IMR-90 (cell line): ENCODE measurements at regions not wholly inside any gene's neighbourhood (a gene's known extent, or its start where the extent isn't known, plus 50 kb on each side); places are given as distances from the start of the nearest gene placed in this dataset.

Experiments
- ATAC-seq: fragments of 200-7000 bp; cut with Tn5 transposase; 2 replicates; pipeline ENCODE4 v1.9.1; 2020; ENCODE audit warnings: low read depth, mild to moderate bottlenecking, moderate library complexity
- BruUV-seq: library from RNA; stranded (reverse); fragments of 400-500 nt; replicated peaks from 2 replicates; lab custom pipeline; 2021; lab: Mats Ljungman, UMichigan
- CTCF ChIA-PET: fragments of 300-600 bp; formaldehyde crosslinking; extraction: SDS; loops from one replicate; lab custom pipeline; 2021; ENCODE audit warnings: antibody characterized with exemption; lab: Yijun Ruan, JAX
- POLR2A ChIA-PET: fragments of 300-600 bp; sonication (Branson Sonifier 250); formaldehyde crosslinking; loops from one replicate; lab custom pipeline; 2022; ENCODE audit warnings: antibody characterized with exemption; ENCODE audit not compliant: unreplicated experiment; lab: Charles Lee
- DNase-seq: peaks from one replicate; pipeline ENCODE4 v3.0.0; 2013
- H2AFZ ChIP-seq: replicated peaks from 2 replicates; pipeline ENCODE3; 2013; ENCODE audit warnings: low read length, mild to moderate bottlenecking; ENCODE audit not compliant: poor library complexity
- H2AK5ac ChIP-seq: 2 replicates; pipeline ENCODE4 v1.6.1; 2013; ENCODE audit warnings: low read depth, low read length, inconsistent platforms
- H2AK9ac ChIP-seq: replicated peaks from 2 replicates; pipeline ENCODE3; 2013; ENCODE audit warnings: mild to moderate bottlenecking, low read depth, low read length, moderate library complexity; ENCODE audit not compliant: poor library complexity
- H2BK120ac ChIP-seq: 2 replicates; pipeline ENCODE4 v1.6.1; 2013; ENCODE audit warnings: low read depth, low read length, inconsistent platforms
- H2BK15ac ChIP-seq: 3 replicates; pipeline ENCODE4 v1.6.1; 2013; ENCODE audit warnings: low read depth, low read length, inconsistent platforms
- H2BK20ac ChIP-seq: 2 replicates; pipeline ENCODE4 v1.6.1; 2013; ENCODE audit warnings: low read depth, mild to moderate bottlenecking, inconsistent platforms, low read length, moderate library complexity
- H2BK5ac ChIP-seq: 2 replicates; pipeline ENCODE4 v1.6.1; 2013; ENCODE audit warnings: mild to moderate bottlenecking, low read depth, low read length, inconsistent platforms; ENCODE audit not compliant: poor library complexity, severe bottlenecking
- H3K14ac ChIP-seq: replicated peaks from 2 replicates; pipeline ENCODE4 v1.6.1; 2013; ENCODE audit warnings: low read depth, low read length, inconsistent platforms
- H3K18ac ChIP-seq: 2 replicates; pipeline ENCODE4 v1.6.1; 2013; ENCODE audit warnings: low read depth, low read length, control low read depth
- H3K23ac ChIP-seq: 2 replicates; pipeline ENCODE4 v1.6.1; 2013; ENCODE audit warnings: low read depth, low read length, inconsistent platforms
- H3K27ac ChIP-seq: 2 replicates; pipeline ENCODE4 v1.5.1; 2013; ENCODE audit warnings: mild to moderate bottlenecking, control low read depth, low read length; ENCODE audit not compliant: insufficient read depth
- H3K27me3 ChIP-seq: 2 replicates; pipeline ENCODE4 v1.6.1; 2013; ENCODE audit warnings: low read length; ENCODE audit not compliant: control insufficient read depth, insufficient read depth
- H3K36me3 ChIP-seq: 2 replicates; pipeline ENCODE4 v1.6.1; 2013; ENCODE audit warnings: low read length, mixed read lengths; ENCODE audit not compliant: control insufficient read depth, insufficient read depth
- H3K4ac ChIP-seq: 2 replicates; pipeline ENCODE4 v1.6.1; 2013; ENCODE audit warnings: low read depth, low read length, inconsistent platforms
- H3K4me1 ChIP-seq: 2 replicates; pipeline ENCODE4 v1.6.1; 2013; ENCODE audit warnings: low read length, mixed read lengths; ENCODE audit not compliant: control insufficient read depth, insufficient read depth
- H3K4me2 ChIP-seq: 2 replicates; pipeline ENCODE4 v1.6.1; 2013; ENCODE audit warnings: low read depth, mild to moderate bottlenecking, control low read depth, low read length, moderate library complexity
- H3K4me3 ChIP-seq: 2 replicates; pipeline ENCODE4 v1.5.1; 2013; ENCODE audit warnings: low read depth, mild to moderate bottlenecking, control low read depth, low read length, moderate library complexity; ENCODE audit not compliant: insufficient read depth
- H3K56ac ChIP-seq: 2 replicates; pipeline ENCODE4 v1.6.1; 2013; ENCODE audit warnings: low read length, inconsistent platforms; ENCODE audit not compliant: insufficient read depth; ENCODE audit errors: extremely low read depth
- H3K79me1 ChIP-seq, 2 experiments: 2 replicates each; pipeline ENCODE4 v1.6.1; 2013; ENCODE audit warnings: low read length in 2 of 2, inconsistent platforms in 1 of 2, low read depth in 1 of 2
- H3K9ac ChIP-seq: 2 replicates; pipeline ENCODE4 v1.6.1; 2013; ENCODE audit warnings: low read depth, low read length, control low read depth
- H3K9me1 ChIP-seq: 2 replicates; pipeline ENCODE4 v1.6.1; 2013; ENCODE audit warnings: low read length, inconsistent platforms; ENCODE audit not compliant: insufficient read depth
- H3K9me3 ChIP-seq: 2 replicates; pipeline ENCODE4 v1.6.1; 2013; ENCODE audit warnings: low read length; ENCODE audit not compliant: control insufficient read depth, insufficient read depth
- H4K20me1 ChIP-seq: 2 replicates; pipeline ENCODE4 v1.6.1; 2013; ENCODE audit warnings: low read length, inconsistent platforms; ENCODE audit not compliant: insufficient read depth
- H4K5ac ChIP-seq: 2 replicates; pipeline ENCODE4 v1.6.1; 2013; ENCODE audit warnings: mild to moderate bottlenecking, low read depth, low read length, control low read depth
- H4K8ac ChIP-seq, 2 experiments: 2 replicates each; pipeline ENCODE4 v1.6.1; 2013; ENCODE audit warnings: low read depth in 2 of 2, low read length in 2 of 2, control low read depth in 1 of 2, inconsistent platforms in 1 of 2
- H4K91ac ChIP-seq: 2 replicates; pipeline ENCODE4 v1.6.1; 2013; ENCODE audit warnings: low read depth, low read length, inconsistent platforms; ENCODE audit not compliant: insufficient read depth
- BHLHE40 ChIP-seq: fragments of 150-350 bp; IDR thresholded peaks from 2 replicates; pipeline ENCODE4 v1.6.1; 2016; ENCODE audit warnings: mild to moderate bottlenecking, low read depth, low read length
- CEBPB ChIP-seq: IDR thresholded peaks from 2 replicates; pipeline ENCODE4 v1.6.1; 2012; ENCODE audit warnings: low read depth, low read length, improper control_type of control experiment
- CHD1 ChIP-seq: IDR thresholded peaks from 2 replicates; pipeline ENCODE4 v1.6.1; 2012; ENCODE audit warnings: low read depth, low read length, improper control_type of control experiment
- ELK1 ChIP-seq: fragments of 150-350 bp; IDR thresholded peaks from 2 replicates; pipeline ENCODE4 v1.6.1; 2016; ENCODE audit warnings: low read depth, mild to moderate bottlenecking, low read length, moderate library complexity, borderline replicate concordance
- FOS ChIP-seq: fragments of 150-350 bp; IDR thresholded peaks from 2 replicates; pipeline ENCODE4 v1.6.1; 2016; ENCODE audit warnings: low read depth, low read length
- MAFK ChIP-seq: IDR thresholded peaks from 2 replicates; pipeline ENCODE4 v1.6.1; 2012; ENCODE audit warnings: low read depth, low read length, improper control_type of control experiment
- MAZ ChIP-seq: IDR thresholded peaks from 2 replicates; pipeline ENCODE4 v1.6.1; 2012; ENCODE audit warnings: low read depth, mild to moderate bottlenecking, low read length, improper control_type of control experiment, moderate library complexity, borderline replicate concordance
- MXI1 ChIP-seq: IDR thresholded peaks from 2 replicates; pipeline ENCODE4 v1.6.1; 2012; ENCODE audit warnings: low read depth, mild to moderate bottlenecking, low read length, moderate library complexity, borderline replicate concordance
- NFE2L2 ChIP-seq: fragments of 150-350 bp; IDR thresholded peaks from 2 replicates; pipeline ENCODE4 v1.6.1; 2016; ENCODE audit warnings: low read depth, mild to moderate bottlenecking, low read length
- POLR2A ChIP-seq: IDR thresholded peaks from 2 replicates; pipeline ENCODE4 v1.6.1; 2012; ENCODE audit warnings: mild to moderate bottlenecking, low read depth, low read length
- RAD21 ChIP-seq: IDR thresholded peaks from 2 replicates; pipeline ENCODE4 v1.6.1; 2012; ENCODE audit warnings: low read length, improper control_type of control experiment
- RCOR1 ChIP-seq: IDR thresholded peaks from 2 replicates; pipeline ENCODE4 v1.6.1; 2012; ENCODE audit warnings: mild to moderate bottlenecking, low read length, improper control_type of control experiment; ENCODE audit not compliant: insufficient replicate concordance
- RFX5 ChIP-seq: IDR thresholded peaks from 2 replicates; pipeline ENCODE4 v1.8.0; 2012; ENCODE audit warnings: low read depth, mild to moderate bottlenecking, low read length, moderate library complexity
- SMC3 ChIP-seq: fragments of 150-350 bp; IDR thresholded peaks from 2 replicates; pipeline ENCODE4 v1.6.1; 2016; ENCODE audit warnings: low read depth, mild to moderate bottlenecking, antibody characterized with exemption, low read length, moderate library complexity
- WGBS, 2 experiments: methylation state at CpG; one replicate each; pipeline versions ENCODE4 v1.1.5 to v1.1.7; 2013; ENCODE audit warnings: missing lambda C conversion rate in 2 of 2; ENCODE audit not compliant: insufficient read length in 1 of 2; ENCODE audit errors: extremely low coverage in 2 of 2; 5-methylcytosine and 5-hydroxymethylcytosine counted together
- dilution Hi-C: fragments of 300-500 bp; cut with HindIII; formaldehyde crosslinking; loops from one replicate; pipeline ENCODE4 v1.14.3; 2018; ENCODE audit warnings: low sequenced_read_pairs; ENCODE audit not compliant: unreplicated experiment
- in situ Hi-C: fragments of 300-500 bp; cut with MboI; formaldehyde crosslinking; loops from 3 replicates; pipeline ENCODE4 v1.14.3; 2019; ENCODE audit warnings: low sequenced_read_pairs, inconsistent platforms, mixed read lengths
- intact Hi-C: fragments of 100-400 bp; cut with micrococcal nuclease; formaldehyde crosslinking; loops from 2 replicates; pipeline ENCODE4 v1.10.0; 2022
- TF ChIP-seq, protein P1 (sequence below): conservative IDR thresholded peaks from 2 replicates; pipeline ENCODE4 v1.5.1; 2012; ENCODE audit warnings: mild to moderate bottlenecking, low read depth, low read length, improper control_type of control experiment
- TF ChIP-seq, protein P2 (sequence below): fragments of 150-350 bp; IDR thresholded peaks from 2 replicates; pipeline ENCODE4 v1.6.1; 2017; ENCODE audit warnings: mild to moderate bottlenecking, antibody characterized with exemption, low read length, low read depth

DNA sequence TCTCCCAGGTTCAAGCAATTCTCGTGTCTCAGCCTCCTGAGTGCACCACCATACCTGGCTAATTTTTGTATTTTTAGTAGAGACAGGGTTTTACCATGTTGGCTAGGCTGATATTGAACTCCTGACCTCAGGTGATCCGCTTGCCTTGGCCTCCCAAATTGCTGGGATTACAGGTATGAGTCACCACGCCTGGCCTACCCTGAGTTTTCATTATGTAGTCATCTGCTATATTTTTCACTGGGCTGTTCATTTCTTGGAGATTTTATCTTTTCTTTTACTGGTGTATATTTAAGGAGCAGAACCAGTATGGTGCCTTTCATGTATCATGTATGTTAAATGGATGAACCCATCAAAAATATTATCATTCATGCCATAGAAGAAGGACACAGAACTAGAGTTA is 377.0 kb upstream of the ACTBL2 start:
- intact Hi-C loops (no loop called here), dilution Hi-C loops (no loop called here)
- BruUV-seq, result no TSS peak

More for the DNA sequence above, 377.0 kb upstream of the ACTBL2 start:
- Histone ChIP-seq H3K4ac (no peak overlapping the region), H2BK5ac (no peak overlapping the region), H2BK120ac (no peak overlapping the region), H2AK9ac (no peak overlapping the region), H4K5ac (no peak overlapping the region), H4K8ac (no peak overlapping the region), H3K36me3 (no peaks in the 10 kb centered on the region), H3K4me3 (no peak overlapping the region), H3K27ac (no peak overlapping the region), H3K18ac (no peak overlapping the region), H4K20me1 (no peaks in the 10 kb centered on the region), H3K56ac (no peak overlapping the region), H2BK15ac (no peak overlapping the region), H2AK5ac (no peak overlapping the region), H3K4me1 (peaks cover 2% of the 10 kb centered on the region; the same call in 1 of the 2 replicates), H3K9me1 (no peaks in the 10 kb centered on the region), H3K23ac (no peak overlapping the region), H3K79me1 (no peaks in the 10 kb centered on the region), H3K4me2 (no peak overlapping the region), H2BK20ac (no peak overlapping the region), H2AFZ (no peak overlapping the region), H3K9me3 (no peaks in the 10 kb centered on the region), H3K27me3 (no peaks in the 10 kb centered on the region), H4K91ac (no peak overlapping the region), H3K9ac (no peak overlapping the region), H3K14ac (no peak overlapping the region)
- CTCF ChIA-PET, result interaction anchor here (0.9 kb wide), 1 partner anchor 15 kb away, joined by 3 read pairs; no protein-coding TSS in a partner anchor
- in situ Hi-C loops, result no loop called here
- no peak for ATAC-seq
- POLR2A ChIA-PET, result no interaction called here
- no peak for TF ChIP-seq MAZ
- TF ChIP-seq POLR2A, result no peak
- TF ChIP-seq MXI1, result no peak
- no peak for TF ChIP-seq RAD21
- TF ChIP-seq, protein P1, sequence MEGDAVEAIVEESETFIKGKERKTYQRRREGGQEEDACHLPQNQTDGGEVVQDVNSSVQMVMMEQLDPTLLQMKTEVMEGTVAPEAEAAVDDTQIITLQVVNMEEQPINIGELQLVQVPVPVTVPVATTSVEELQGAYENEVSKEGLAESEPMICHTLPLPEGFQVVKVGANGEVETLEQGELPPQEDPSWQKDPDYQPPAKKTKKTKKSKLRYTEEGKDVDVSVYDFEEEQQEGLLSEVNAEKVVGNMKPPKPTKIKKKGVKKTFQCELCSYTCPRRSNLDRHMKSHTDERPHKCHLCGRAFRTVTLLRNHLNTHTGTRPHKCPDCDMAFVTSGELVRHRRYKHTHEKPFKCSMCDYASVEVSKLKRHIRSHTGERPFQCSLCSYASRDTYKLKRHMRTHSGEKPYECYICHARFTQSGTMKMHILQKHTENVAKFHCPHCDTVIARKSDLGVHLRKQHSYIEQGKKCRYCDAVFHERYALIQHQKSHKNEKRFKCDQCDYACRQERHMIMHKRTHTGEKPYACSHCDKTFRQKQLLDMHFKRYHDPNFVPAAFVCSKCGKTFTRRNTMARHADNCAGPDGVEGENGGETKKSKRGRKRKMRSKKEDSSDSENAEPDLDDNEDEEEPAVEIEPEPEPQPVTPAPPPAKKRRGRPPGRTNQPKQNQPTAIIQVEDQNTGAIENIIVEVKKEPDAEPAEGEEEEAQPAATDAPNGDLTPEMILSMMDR, result no peak
- no peak for TF ChIP-seq FOS
- no peak for TF ChIP-seq MAFK
- no peak for TF ChIP-seq SMC3
- TF ChIP-seq, protein P2, sequence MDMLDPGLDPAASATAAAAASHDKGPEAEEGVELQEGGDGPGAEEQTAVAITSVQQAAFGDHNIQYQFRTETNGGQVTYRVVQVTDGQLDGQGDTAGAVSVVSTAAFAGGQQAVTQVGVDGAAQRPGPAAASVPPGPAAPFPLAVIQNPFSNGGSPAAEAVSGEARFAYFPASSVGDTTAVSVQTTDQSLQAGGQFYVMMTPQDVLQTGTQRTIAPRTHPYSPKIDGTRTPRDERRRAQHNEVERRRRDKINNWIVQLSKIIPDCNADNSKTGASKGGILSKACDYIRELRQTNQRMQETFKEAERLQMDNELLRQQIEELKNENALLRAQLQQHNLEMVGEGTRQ, result no peak
- no peak for TF ChIP-seq RCOR1
- no peak for TF ChIP-seq CHD1
- TF ChIP-seq BHLHE40, result no peak
- no peak for TF ChIP-seq CEBPB
- no peak for TF ChIP-seq ELK1
- TF ChIP-seq RFX5, result no peak
- no peak for TF ChIP-seq NFE2L2
- no peak for DNase-seq
- no CpG with 5 or more reads among the region's 3 CpGs for WGBS, 2 experiments
